GM12878 (cell line): ENCODE measurements at regions not wholly inside any gene's neighbourhood (a gene's known extent, or its start where the extent isn't known, plus 50 kb on each side); places are given as distances from the start of the nearest gene placed in this dataset.

Experiments used
- ATAC-seq: fragments of 200-7000 bp; cut with Tn5 transposase; 3 replicates; pipeline ENCODE4 v1.9.1; 2020; ENCODE audit warnings: mild to moderate bottlenecking, moderate library complexity
- BruUV-seq: library from RNA; stranded (reverse); fragments of 400-500 nt; replicated peaks from 2 replicates; lab custom pipeline; 2021; lab: Mats Ljungman, UMichigan
- CTCF ChIA-PET: fragments of 300-600 bp; sonication (Branson Sonifier 250); formaldehyde crosslinking; extraction: SDS; loops from one replicate; lab custom pipeline; 2021; ENCODE audit warnings: inconsistent platforms; lab: Yijun Ruan, JAX
- POLR2A ChIA-PET: fragments of 350-600 bp; formaldehyde crosslinking; extraction: SDS; loops from one replicate; lab custom pipeline; 2021; ENCODE audit warnings: inconsistent platforms; lab: Charles Lee
- RAD21 ChIA-PET: fragments of 300-600 bp; sonication (Branson Sonifier 250); formaldehyde crosslinking; loops from one replicate; lab custom pipeline; 2023; ENCODE audit warnings: antibody characterized with exemption; ENCODE audit not compliant: unreplicated experiment; lab: Charles Lee
- SMC1A ChIA-PET: fragments of 300-600 bp; sonication (Branson Sonifier 250); formaldehyde crosslinking; loops from one replicate; lab custom pipeline; 2023; ENCODE audit not compliant: unreplicated experiment, uncharacterized antibody; lab: Charles Lee
- DNase-seq: peaks from one replicate; pipeline ENCODE4 v3.0.0-alpha.2; 2011; ENCODE audit warnings: low read depth, low spot score
- FAIRE-seq: peaks from 3 replicates; lab custom pipeline; 2011; peaks lifted over from hg19 to GRCh38; lab: Jason Lieb, UNC
- H2AFZ ChIP-seq: 2 replicates; pipeline ENCODE4 v1.6.0; 2011; ENCODE audit warnings: low read depth, low read length, control low read depth; ENCODE audit not compliant: control insufficient read depth
- H3K27ac ChIP-seq: 2 replicates; pipeline ENCODE4 v1.5.1; 2011; ENCODE audit warnings: control low read depth; ENCODE audit not compliant: control insufficient read depth, insufficient read depth
- H3K27me3 ChIP-seq, 2 experiments: replicated peaks in 1 of 2; 2 replicates each; pipeline versions ENCODE4 v1.6.0 to v1.6.1; 2011; ENCODE audit warnings: low read length in 1 of 2; ENCODE audit not compliant: control insufficient read depth in 2 of 2, insufficient read depth in 2 of 2
- H3K36me3 ChIP-seq, 2 experiments: 2 replicates each; pipeline ENCODE4 v1.5.1; 2011; ENCODE audit warnings: low read length in 1 of 2; ENCODE audit not compliant: control insufficient read depth in 2 of 2, insufficient read depth in 2 of 2
- H3K4me1 ChIP-seq: 2 replicates; pipeline ENCODE4 v1.6.1; 2011; ENCODE audit warnings: mild to moderate bottlenecking, low read length, moderate library complexity, mixed read lengths; ENCODE audit not compliant: control insufficient read depth, insufficient read depth
- H3K4me2 ChIP-seq: 2 replicates; pipeline ENCODE4 v1.6.0; 2011; ENCODE audit warnings: control low read depth; ENCODE audit not compliant: control insufficient read depth, insufficient read depth
- H3K4me3 ChIP-seq: fragments of 200-600 bp; sonication (generic); 2 replicates; pipeline ENCODE4 v1.5.1; 2016
- H3K79me2 ChIP-seq: 2 replicates; pipeline ENCODE4 v1.6.0; 2011; ENCODE audit warnings: low read length; ENCODE audit not compliant: control insufficient read depth, insufficient read depth
- H3K9ac ChIP-seq: 2 replicates; pipeline ENCODE4 v1.8.0; 2011; ENCODE audit warnings: low read length, control low read depth, mixed read lengths; ENCODE audit not compliant: control insufficient read depth, insufficient read depth
- H3K9me3 ChIP-seq: replicated peaks from 3 replicates; pipeline ENCODE4 v1.5.1; 2011; ENCODE audit warnings: mild to moderate bottlenecking, low read length; ENCODE audit not compliant: control insufficient read depth, insufficient read depth
- H4K20me1 ChIP-seq: 2 replicates; pipeline ENCODE4 v1.6.0; 2011; ENCODE audit not compliant: control insufficient read depth, insufficient read depth
- ASH2L ChIP-seq: fragments of 300-600, 200-600 bp; sonication (generic); IDR thresholded peaks from 2 replicates; pipeline ENCODE4 v1.6.1; 2017; ENCODE audit warnings: low read depth, mild to moderate bottlenecking, borderline replicate concordance
- E4F1 ChIP-seq: fragments of 450-650 bp; IDR thresholded peaks from 2 replicates; pipeline ENCODE4 v1.6.1; 2018; ENCODE audit warnings: borderline replicate concordance, mild to moderate bottlenecking; ENCODE audit not compliant: partially characterized antibody
- PKNOX1 ChIP-seq: fragments of 450-650 bp; IDR thresholded peaks from 2 replicates; pipeline ENCODE4 v1.6.1; 2016; ENCODE audit warnings: mild to moderate bottlenecking
- ZNF24 ChIP-seq: fragments of 450-650 bp; IDR thresholded peaks from 2 replicates; pipeline ENCODE4 v1.6.1; 2017; ENCODE audit warnings: antibody characterized with exemption, mild to moderate bottlenecking
- WGBS: methylation state at CpG from one replicate; pipeline ENCODE4 v1.1.6; 2016; ENCODE audit warnings: low lambda C conversion rate; ENCODE audit not compliant: insufficient replicate concordance, insufficient coverage; ENCODE audit errors: missing lambda C conversion rate; 5-methylcytosine and 5-hydroxymethylcytosine counted together
- in situ Hi-C: fragments of 300-500 bp; cut with MboI; formaldehyde crosslinking; loops from 9 replicates; pipeline ENCODE4 v1.14.3; 2018; ENCODE audit warnings: mixed read lengths
- intact Hi-C: fragments of 100-400 bp; cut with micrococcal nuclease; formaldehyde crosslinking; loops from one replicate; pipeline ENCODE4 v1.14.2; 2022; ENCODE audit not compliant: unreplicated experiment

GRCh38 chr2:23134726-23135125 lies 250.3 kb upstream of the KLHL29 start:
- H3K4me2 ChIP-seq = no peak overlapping the region
- SMC1A ChIA-PET = no interaction called here
- H3K9ac ChIP-seq = no peak overlapping the region
- no TSS peak for BruUV-seq
- ATAC-seq = no peak
- no peak overlapping the region for H3K4me3 ChIP-seq
- intact Hi-C loops (no loop called here), in situ Hi-C loops (no loop called here)
- H3K27me3 ChIP-seq = no peaks in the 10 kb centered on the region; a peak in 1 of 4 replicates
- no peaks in the 10 kb centered on the region for H3K36me3 ChIP-seq
- TF ChIP-seq ZNF24 (no peak), ASH2L (no peak), E4F1 (no peak), PKNOX1 (no peak)
- no peaks in the 10 kb centered on the region for H3K4me1 ChIP-seq
- no peaks in the 10 kb centered on the region for H3K79me2 ChIP-seq
- RAD21 ChIA-PET = no interaction called here
- WGBS = 0% methylated on average over 1 of the region's 1 CpG
- no peak overlapping the region for H2AFZ ChIP-seq
- POLR2A ChIA-PET = no interaction called here
- H3K9me3 ChIP-seq = no peaks in the 10 kb centered on the region
- DNase-seq = no peak
- no peak for FAIRE-seq
- no peaks in the 10 kb centered on the region for H4K20me1 ChIP-seq
- no peak overlapping the region for H3K27ac ChIP-seq
- CTCF ChIA-PET = no interaction called here
